WTC11 (cell line): ENCODE measurements at regions not wholly inside any gene's neighbourhood (a gene's known extent, or its start where the extent isn't known, plus 50 kb on each side); places are given as distances from the start of the nearest gene placed in this dataset.
A peak's percentile ranks its signal among the peaks of the same experiment; 100 is the strongest.

ENCODE experiments used
- ATAC-seq: fragments of 200-7000 bp; cut with Tn5 transposase; 2 replicates; pipeline ENCODE4 v1.10.0; 2021; ENCODE audit warnings: mild to moderate bottlenecking, moderate library complexity
- CTCF ChIA-PET: fragments of 300-600 bp; sonication (Branson Sonifier 250); formaldehyde crosslinking; loops from one replicate; lab custom pipeline; 2021; ENCODE audit warnings: antibody characterized with exemption; lab: Charles Lee
- POLR2A ChIA-PET: fragments of 350-600 bp; sonication (Branson Sonifier 250); formaldehyde crosslinking; loops from one replicate; lab custom pipeline; 2021; ENCODE audit warnings: antibody characterized with exemption; lab: Charles Lee
- DNase-seq: peaks from one replicate; pipeline ENCODE4 v3.0.0; 2021; ENCODE audit warnings: low spot score
- H3K27ac Mint-ChIP-seq: 2 replicates; pipeline ENCODE4 v1.8.0; 2021; ENCODE audit warnings: mixed read lengths
- H3K27me3 Mint-ChIP-seq: 2 replicates; pipeline ENCODE4 v1.8.0; 2021; ENCODE audit warnings: low read depth, mild to moderate bottlenecking, moderate library complexity, mixed read lengths
- H3K36me3 Mint-ChIP-seq: 2 replicates; pipeline ENCODE4 v1.8.0; 2021; ENCODE audit warnings: mixed read lengths
- H3K4me1 Mint-ChIP-seq: 2 replicates; pipeline ENCODE4 v1.8.0; 2022; ENCODE audit warnings: mixed read lengths
- H3K4me3 Mint-ChIP-seq: 2 replicates; pipeline ENCODE4 v1.8.0; 2021; ENCODE audit warnings: mild to moderate bottlenecking, moderate library complexity, mixed read lengths
- H3K9me3 Mint-ChIP-seq: 2 replicates; pipeline ENCODE4 v1.8.0; 2021; ENCODE audit warnings: mixed read lengths
- GRHL2 ChIP-seq: fragments of 250-450 bp; sonication (Bioruptor Pico); IDR thresholded peaks from 2 replicates; pipeline ENCODE4 v1.8.0; 2022; ENCODE audit warnings: mild to moderate bottlenecking, moderate library complexity; ENCODE audit not compliant: insufficient replicate concordance, severe bottlenecking
- JUN ChIP-seq: sonication (generic); formaldehyde crosslinking; IDR thresholded peaks from 2 replicates; pipeline ENCODE4 v1.8.0; 2023; ENCODE audit warnings: mild to moderate bottlenecking, missing genetic modification reagents
- KAT7 ChIP-seq: sonication (generic); formaldehyde crosslinking; IDR thresholded peaks from 2 replicates; pipeline ENCODE4 v1.8.1; 2023; ENCODE audit warnings: missing genetic modification reagents, mild to moderate bottlenecking, borderline replicate concordance
- MYBL2 ChIP-seq: sonication (generic); formaldehyde crosslinking; IDR thresholded peaks from 2 replicates; pipeline ENCODE4 v1.8.1; 2023; ENCODE audit warnings: mild to moderate bottlenecking, moderate library complexity, missing genetic modification reagents
- SMAD4 ChIP-seq: sonication (generic); formaldehyde crosslinking; IDR thresholded peaks from 2 replicates; pipeline ENCODE4 v1.8.0; 2022; ENCODE audit warnings: mild to moderate bottlenecking, missing genetic modification reagents
- TEAD4 ChIP-seq: sonication (generic); formaldehyde crosslinking; IDR thresholded peaks from 2 replicates; pipeline ENCODE4 v1.8.0; 2022; ENCODE audit warnings: mild to moderate bottlenecking, missing genetic modification reagents
- ZNF396 ChIP-seq: fragments of 250-450 bp; sonication (Bioruptor Pico); IDR thresholded peaks from 2 replicates; pipeline ENCODE4 v1.8.0; 2021; ENCODE audit warnings: mild to moderate bottlenecking, moderate library complexity, borderline replicate concordance
- ZNF416 ChIP-seq: fragments of 250-450 bp; sonication (Bioruptor Pico); IDR thresholded peaks from 2 replicates; pipeline ENCODE4 v1.9.0; 2021; ENCODE audit warnings: mild to moderate bottlenecking, inconsistent platforms
- TF ChIP-seq, protein P1 (sequence below): fragments of 250-450 bp; sonication (Bioruptor Pico); IDR thresholded peaks from 2 replicates; pipeline ENCODE4 v1.9.0; 2021; ENCODE audit warnings: moderate library complexity, mild to moderate bottlenecking, inconsistent platforms, borderline replicate concordance
- TF ChIP-seq, protein P2 (sequence below): fragments of 250-450 bp; sonication (Bioruptor Pico); IDR thresholded peaks from 2 replicates; pipeline ENCODE4 v1.9.0; 2021; ENCODE audit warnings: mild to moderate bottlenecking
- TF ChIP-seq, protein P3 (sequence below): fragments of 250-450 bp; sonication (Bioruptor Pico); IDR thresholded peaks from 2 replicates; pipeline ENCODE4 v1.9.0; 2021; ENCODE audit warnings: mild to moderate bottlenecking, borderline replicate concordance
- TF ChIP-seq, protein P4 (sequence below): sonication (generic); formaldehyde crosslinking; IDR thresholded peaks from 2 replicates; pipeline ENCODE4 v1.8.1; 2023; ENCODE audit warnings: mild to moderate bottlenecking, missing genetic modification reagents
- TF ChIP-seq, protein P5 (sequence below): fragments of 250-450 bp; sonication (Bioruptor Pico); conservative IDR thresholded peaks from 2 replicates; pipeline ENCODE4 v1.9.0; 2021; ENCODE audit warnings: mild to moderate bottlenecking
- TF ChIP-seq, protein P6 (sequence below): sonication (generic); formaldehyde crosslinking; IDR thresholded peaks from 2 replicates; pipeline ENCODE4 v1.8.1; 2022; ENCODE audit warnings: missing genetic modification reagents, borderline replicate concordance
- TF ChIP-seq, protein P7 (sequence below): sonication (generic); formaldehyde crosslinking; IDR thresholded peaks from 2 replicates; pipeline ENCODE4 v1.8.1; 2023; ENCODE audit warnings: mild to moderate bottlenecking, missing genetic modification reagents, borderline replicate concordance
- TF ChIP-seq, protein P8 (sequence below): sonication (generic); formaldehyde crosslinking; IDR thresholded peaks from 2 replicates; pipeline ENCODE4 v1.8.1; 2023; ENCODE audit warnings: mild to moderate bottlenecking, missing genetic modification reagents

DNA sequence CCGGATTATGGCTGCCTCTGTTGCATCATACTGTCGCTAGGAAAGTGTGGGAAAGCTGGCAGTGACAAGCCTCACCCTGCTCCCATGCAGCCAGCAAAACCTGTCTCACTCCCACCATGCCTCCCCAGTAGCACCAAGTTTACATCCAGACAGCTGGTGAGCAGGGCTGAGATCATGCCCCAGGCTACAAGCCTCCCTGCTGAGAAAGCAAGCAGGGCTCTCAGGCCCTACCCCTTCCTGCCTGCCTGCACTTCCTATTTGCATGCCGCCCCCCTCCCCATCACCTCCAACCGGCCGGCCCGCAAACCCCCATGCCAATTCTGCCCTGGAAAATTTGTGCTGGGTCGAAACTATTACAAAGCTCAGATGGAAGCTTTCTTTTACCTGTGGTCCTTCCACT, 408.2 kb upstream of the FKBP1C start:
- H3K27me3 Mint-ChIP-seq, result no peaks in the 10 kb centered on the region
- ATAC-seq, result peak; percentile 74
- H3K27ac Mint-ChIP-seq, result no peak overlapping the region
- no peak overlapping the region for H3K4me3 Mint-ChIP-seq
- DNase-seq, result peak; percentile 20
- H3K9me3 Mint-ChIP-seq, result peaks cover 51% of the 10 kb centered on the region
- peaks cover 27% of the 10 kb centered on the region for H3K4me1 Mint-ChIP-seq
- ChIA-PET POLR2A (no interaction called here), CTCF (no interaction called here)
- TF ChIP-seq, protein P1, sequence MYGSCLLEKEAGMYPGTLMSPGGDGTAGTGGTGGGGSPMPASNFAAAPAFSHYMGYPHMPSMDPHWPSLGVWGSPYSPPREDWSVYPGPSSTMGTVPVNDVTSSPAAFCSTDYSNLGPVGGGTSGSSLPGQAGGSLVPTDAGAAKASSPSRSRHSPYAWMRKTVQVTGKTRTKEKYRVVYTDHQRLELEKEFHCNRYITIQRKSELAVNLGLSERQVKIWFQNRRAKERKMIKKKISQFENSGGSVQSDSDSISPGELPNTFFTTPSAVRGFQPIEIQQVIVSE, result no peak
- TF ChIP-seq MYBL2 (CRISPR knock-in tag) (no peak), JUN (no peak), ZNF396 (CRISPR knock-in tag) (no peak), KAT7 (CRISPR knock-in tag) (no peak), ZNF416 (no peak)
- TF ChIP-seq, protein P2, sequence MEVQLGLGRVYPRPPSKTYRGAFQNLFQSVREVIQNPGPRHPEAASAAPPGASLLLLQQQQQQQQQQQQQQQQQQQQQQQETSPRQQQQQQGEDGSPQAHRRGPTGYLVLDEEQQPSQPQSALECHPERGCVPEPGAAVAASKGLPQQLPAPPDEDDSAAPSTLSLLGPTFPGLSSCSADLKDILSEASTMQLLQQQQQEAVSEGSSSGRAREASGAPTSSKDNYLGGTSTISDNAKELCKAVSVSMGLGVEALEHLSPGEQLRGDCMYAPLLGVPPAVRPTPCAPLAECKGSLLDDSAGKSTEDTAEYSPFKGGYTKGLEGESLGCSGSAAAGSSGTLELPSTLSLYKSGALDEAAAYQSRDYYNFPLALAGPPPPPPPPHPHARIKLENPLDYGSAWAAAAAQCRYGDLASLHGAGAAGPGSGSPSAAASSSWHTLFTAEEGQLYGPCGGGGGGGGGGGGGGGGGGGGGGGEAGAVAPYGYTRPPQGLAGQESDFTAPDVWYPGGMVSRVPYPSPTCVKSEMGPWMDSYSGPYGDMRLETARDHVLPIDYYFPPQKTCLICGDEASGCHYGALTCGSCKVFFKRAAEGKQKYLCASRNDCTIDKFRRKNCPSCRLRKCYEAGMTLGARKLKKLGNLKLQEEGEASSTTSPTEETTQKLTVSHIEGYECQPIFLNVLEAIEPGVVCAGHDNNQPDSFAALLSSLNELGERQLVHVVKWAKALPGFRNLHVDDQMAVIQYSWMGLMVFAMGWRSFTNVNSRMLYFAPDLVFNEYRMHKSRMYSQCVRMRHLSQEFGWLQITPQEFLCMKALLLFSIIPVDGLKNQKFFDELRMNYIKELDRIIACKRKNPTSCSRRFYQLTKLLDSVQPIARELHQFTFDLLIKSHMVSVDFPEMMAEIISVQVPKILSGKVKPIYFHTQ (CRISPR knock-in tag), result no peak
- TF ChIP-seq, protein P3, sequence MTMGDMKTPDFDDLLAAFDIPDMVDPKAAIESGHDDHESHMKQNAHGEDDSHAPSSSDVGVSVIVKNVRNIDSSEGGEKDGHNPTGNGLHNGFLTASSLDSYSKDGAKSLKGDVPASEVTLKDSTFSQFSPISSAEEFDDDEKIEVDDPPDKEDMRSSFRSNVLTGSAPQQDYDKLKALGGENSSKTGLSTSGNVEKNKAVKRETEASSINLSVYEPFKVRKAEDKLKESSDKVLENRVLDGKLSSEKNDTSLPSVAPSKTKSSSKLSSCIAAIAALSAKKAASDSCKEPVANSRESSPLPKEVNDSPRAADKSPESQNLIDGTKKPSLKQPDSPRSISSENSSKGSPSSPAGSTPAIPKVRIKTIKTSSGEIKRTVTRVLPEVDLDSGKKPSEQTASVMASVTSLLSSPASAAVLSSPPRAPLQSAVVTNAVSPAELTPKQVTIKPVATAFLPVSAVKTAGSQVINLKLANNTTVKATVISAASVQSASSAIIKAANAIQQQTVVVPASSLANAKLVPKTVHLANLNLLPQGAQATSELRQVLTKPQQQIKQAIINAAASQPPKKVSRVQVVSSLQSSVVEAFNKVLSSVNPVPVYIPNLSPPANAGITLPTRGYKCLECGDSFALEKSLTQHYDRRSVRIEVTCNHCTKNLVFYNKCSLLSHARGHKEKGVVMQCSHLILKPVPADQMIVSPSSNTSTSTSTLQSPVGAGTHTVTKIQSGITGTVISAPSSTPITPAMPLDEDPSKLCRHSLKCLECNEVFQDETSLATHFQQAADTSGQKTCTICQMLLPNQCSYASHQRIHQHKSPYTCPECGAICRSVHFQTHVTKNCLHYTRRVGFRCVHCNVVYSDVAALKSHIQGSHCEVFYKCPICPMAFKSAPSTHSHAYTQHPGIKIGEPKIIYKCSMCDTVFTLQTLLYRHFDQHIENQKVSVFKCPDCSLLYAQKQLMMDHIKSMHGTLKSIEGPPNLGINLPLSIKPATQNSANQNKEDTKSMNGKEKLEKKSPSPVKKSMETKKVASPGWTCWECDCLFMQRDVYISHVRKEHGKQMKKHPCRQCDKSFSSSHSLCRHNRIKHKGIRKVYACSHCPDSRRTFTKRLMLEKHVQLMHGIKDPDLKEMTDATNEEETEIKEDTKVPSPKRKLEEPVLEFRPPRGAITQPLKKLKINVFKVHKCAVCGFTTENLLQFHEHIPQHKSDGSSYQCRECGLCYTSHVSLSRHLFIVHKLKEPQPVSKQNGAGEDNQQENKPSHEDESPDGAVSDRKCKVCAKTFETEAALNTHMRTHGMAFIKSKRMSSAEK (CRISPR knock-in tag), result no peak
- TF ChIP-seq, protein P4, sequence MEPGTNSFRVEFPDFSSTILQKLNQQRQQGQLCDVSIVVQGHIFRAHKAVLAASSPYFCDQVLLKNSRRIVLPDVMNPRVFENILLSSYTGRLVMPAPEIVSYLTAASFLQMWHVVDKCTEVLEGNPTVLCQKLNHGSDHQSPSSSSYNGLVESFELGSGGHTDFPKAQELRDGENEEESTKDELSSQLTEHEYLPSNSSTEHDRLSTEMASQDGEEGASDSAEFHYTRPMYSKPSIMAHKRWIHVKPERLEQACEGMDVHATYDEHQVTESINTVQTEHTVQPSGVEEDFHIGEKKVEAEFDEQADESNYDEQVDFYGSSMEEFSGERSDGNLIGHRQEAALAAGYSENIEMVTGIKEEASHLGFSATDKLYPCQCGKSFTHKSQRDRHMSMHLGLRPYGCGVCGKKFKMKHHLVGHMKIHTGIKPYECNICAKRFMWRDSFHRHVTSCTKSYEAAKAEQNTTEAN (CRISPR knock-in tag), result no peak
- peaks cover 33% of the 10 kb centered on the region for H3K36me3 Mint-ChIP-seq

DNA sequence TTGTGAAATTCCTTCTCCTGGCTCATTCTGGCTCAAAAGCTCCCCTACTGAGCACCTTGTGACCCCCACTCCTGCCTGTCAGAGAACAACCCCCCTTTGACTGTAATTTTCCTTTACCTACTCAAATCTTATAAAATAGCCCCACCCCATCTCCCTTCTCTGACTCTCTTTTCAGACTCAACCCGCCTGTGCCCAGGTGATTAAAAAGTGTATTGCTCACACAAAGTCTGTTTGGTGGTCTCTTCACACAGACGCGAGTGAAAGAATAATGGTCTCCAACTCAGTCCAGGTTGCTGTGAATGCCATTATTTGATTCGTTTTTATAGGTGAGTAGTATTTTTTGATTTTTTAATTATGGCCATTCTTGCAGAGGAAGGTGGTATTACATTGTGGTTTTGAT, 414.1 kb upstream of the FKBP1C start:
- CTCF ChIA-PET, result no interaction called here
- ATAC-seq, result no peak
- TF ChIP-seq, protein P5, sequence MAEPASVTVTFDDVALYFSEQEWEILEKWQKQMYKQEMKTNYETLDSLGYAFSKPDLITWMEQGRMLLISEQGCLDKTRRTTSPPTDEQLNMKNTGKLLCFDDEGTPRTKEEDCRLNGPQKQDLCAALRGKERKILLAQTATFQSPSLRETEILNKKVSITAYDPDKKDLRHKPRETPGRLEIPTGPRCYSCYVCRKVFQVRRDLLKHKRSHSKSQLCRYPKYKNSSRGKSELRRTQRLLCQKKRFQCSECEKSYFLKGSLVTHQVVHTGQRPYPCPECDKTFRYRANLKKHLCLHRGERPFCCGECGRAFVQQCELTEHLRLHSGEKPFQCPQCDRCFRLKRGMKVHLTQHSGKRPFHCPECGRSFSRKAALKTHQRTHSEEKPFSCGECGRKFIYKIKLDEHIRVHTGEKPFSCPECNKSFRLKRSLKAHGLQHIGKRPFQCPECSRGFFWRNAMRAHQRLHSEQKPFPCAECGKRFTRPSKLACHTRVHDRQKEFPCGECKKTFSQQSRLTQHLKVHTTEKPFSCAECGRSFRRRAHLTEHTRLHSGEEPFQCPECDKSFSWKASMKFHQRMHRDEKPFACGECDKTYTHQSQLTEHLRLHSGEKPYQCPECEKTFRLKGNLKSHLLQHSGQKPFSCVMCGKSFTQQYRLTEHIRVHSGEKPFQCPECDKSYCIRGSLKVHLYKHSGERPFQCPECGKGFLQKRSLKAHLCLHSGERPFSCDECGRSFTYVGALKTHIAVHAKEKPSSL (CRISPR knock-in tag), result no peak
- TF ChIP-seq, protein P6, sequence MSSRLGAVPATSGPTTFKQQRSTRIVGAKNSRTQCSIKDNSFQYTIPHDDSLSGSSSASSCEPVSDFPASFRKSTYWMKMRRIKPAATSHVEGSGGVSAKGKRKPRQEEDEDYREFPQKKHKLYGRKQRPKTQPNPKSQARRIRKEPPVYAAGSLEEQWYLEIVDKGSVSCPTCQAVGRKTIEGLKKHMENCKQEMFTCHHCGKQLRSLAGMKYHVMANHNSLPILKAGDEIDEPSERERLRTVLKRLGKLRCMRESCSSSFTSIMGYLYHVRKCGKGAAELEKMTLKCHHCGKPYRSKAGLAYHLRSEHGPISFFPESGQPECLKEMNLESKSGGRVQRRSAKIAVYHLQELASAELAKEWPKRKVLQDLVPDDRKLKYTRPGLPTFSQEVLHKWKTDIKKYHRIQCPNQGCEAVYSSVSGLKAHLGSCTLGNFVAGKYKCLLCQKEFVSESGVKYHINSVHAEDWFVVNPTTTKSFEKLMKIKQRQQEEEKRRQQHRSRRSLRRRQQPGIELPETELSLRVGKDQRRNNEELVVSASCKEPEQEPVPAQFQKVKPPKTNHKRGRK (CRISPR knock-in tag), result no peak
- TF ChIP-seq, protein P7, sequence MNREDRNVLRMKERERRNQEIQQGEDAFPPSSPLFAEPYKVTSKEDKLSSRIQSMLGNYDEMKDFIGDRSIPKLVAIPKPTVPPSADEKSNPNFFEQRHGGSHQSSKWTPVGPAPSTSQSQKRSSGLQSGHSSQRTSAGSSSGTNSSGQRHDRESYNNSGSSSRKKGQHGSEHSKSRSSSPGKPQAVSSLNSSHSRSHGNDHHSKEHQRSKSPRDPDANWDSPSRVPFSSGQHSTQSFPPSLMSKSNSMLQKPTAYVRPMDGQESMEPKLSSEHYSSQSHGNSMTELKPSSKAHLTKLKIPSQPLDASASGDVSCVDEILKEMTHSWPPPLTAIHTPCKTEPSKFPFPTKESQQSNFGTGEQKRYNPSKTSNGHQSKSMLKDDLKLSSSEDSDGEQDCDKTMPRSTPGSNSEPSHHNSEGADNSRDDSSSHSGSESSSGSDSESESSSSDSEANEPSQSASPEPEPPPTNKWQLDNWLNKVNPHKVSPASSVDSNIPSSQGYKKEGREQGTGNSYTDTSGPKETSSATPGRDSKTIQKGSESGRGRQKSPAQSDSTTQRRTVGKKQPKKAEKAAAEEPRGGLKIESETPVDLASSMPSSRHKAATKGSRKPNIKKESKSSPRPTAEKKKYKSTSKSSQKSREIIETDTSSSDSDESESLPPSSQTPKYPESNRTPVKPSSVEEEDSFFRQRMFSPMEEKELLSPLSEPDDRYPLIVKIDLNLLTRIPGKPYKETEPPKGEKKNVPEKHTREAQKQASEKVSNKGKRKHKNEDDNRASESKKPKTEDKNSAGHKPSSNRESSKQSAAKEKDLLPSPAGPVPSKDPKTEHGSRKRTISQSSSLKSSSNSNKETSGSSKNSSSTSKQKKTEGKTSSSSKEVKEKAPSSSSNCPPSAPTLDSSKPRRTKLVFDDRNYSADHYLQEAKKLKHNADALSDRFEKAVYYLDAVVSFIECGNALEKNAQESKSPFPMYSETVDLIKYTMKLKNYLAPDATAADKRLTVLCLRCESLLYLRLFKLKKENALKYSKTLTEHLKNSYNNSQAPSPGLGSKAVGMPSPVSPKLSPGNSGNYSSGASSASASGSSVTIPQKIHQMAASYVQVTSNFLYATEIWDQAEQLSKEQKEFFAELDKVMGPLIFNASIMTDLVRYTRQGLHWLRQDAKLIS, result no peak
- TF ChIP-seq GRHL2, result no peak
- no peak for TF ChIP-seq SMAD4
- TF ChIP-seq, protein P8, sequence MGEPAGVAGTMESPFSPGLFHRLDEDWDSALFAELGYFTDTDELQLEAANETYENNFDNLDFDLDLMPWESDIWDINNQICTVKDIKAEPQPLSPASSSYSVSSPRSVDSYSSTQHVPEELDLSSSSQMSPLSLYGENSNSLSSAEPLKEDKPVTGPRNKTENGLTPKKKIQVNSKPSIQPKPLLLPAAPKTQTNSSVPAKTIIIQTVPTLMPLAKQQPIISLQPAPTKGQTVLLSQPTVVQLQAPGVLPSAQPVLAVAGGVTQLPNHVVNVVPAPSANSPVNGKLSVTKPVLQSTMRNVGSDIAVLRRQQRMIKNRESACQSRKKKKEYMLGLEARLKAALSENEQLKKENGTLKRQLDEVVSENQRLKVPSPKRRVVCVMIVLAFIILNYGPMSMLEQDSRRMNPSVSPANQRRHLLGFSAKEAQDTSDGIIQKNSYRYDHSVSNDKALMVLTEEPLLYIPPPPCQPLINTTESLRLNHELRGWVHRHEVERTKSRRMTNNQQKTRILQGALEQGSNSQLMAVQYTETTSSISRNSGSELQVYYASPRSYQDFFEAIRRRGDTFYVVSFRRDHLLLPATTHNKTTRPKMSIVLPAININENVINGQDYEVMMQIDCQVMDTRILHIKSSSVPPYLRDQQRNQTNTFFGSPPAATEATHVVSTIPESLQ, result no peak
- TF ChIP-seq TEAD4, result no peak

More for the DNA sequence above, 414.1 kb upstream of the FKBP1C start:
- Mint-ChIP-seq H3K27ac (no peak overlapping the region), H3K4me1 (peaks cover 22% of the 10 kb centered on the region), H3K9me3 (peaks cover 40% of the 10 kb centered on the region), H3K36me3 (peaks cover 37% of the 10 kb centered on the region), H3K4me3 (no peak overlapping the region), H3K27me3 (no peaks in the 10 kb centered on the region; the same call in 1 of the 2 replicates)
- no peak for DNase-seq
- POLR2A ChIA-PET, result no interaction called here
